IMR-90 (cell line): ENCODE measurements at regions not wholly inside any gene's neighbourhood (a gene's known extent, or its start where the extent isn't known, plus 50 kb on each side); places are given as distances from the start of the nearest gene placed in this dataset.

Experiments
- ATAC-seq: fragments of 200-7000 bp; cut with Tn5 transposase; 2 replicates; pipeline ENCODE4 v1.9.1; 2020; ENCODE audit warnings: low read depth, mild to moderate bottlenecking, moderate library complexity
- BruUV-seq: library from RNA; stranded (reverse); fragments of 400-500 nt; replicated peaks from 2 replicates; lab custom pipeline; 2021; lab: Mats Ljungman, UMichigan
- CTCF ChIA-PET: fragments of 300-600 bp; formaldehyde crosslinking; extraction: SDS; loops from one replicate; lab custom pipeline; 2021; ENCODE audit warnings: antibody characterized with exemption; lab: Yijun Ruan, JAX
- POLR2A ChIA-PET: fragments of 300-600 bp; sonication (Branson Sonifier 250); formaldehyde crosslinking; loops from one replicate; lab custom pipeline; 2022; ENCODE audit warnings: antibody characterized with exemption; ENCODE audit not compliant: unreplicated experiment; lab: Charles Lee
- DNase-seq: peaks from one replicate; pipeline ENCODE4 v3.0.0; 2013
- H2AFZ ChIP-seq: replicated peaks from 2 replicates; pipeline ENCODE3; 2013; ENCODE audit warnings: low read length, mild to moderate bottlenecking; ENCODE audit not compliant: poor library complexity
- H2AK5ac ChIP-seq: 2 replicates; pipeline ENCODE4 v1.6.1; 2013; ENCODE audit warnings: low read depth, low read length, inconsistent platforms
- H2AK9ac ChIP-seq: replicated peaks from 2 replicates; pipeline ENCODE3; 2013; ENCODE audit warnings: mild to moderate bottlenecking, low read depth, low read length, moderate library complexity; ENCODE audit not compliant: poor library complexity
- H2BK120ac ChIP-seq: 2 replicates; pipeline ENCODE4 v1.6.1; 2013; ENCODE audit warnings: low read depth, low read length, inconsistent platforms
- H2BK15ac ChIP-seq: 3 replicates; pipeline ENCODE4 v1.6.1; 2013; ENCODE audit warnings: low read depth, low read length, inconsistent platforms
- H2BK20ac ChIP-seq: 2 replicates; pipeline ENCODE4 v1.6.1; 2013; ENCODE audit warnings: low read depth, mild to moderate bottlenecking, inconsistent platforms, low read length, moderate library complexity
- H2BK5ac ChIP-seq: 2 replicates; pipeline ENCODE4 v1.6.1; 2013; ENCODE audit warnings: mild to moderate bottlenecking, low read depth, low read length, inconsistent platforms; ENCODE audit not compliant: poor library complexity, severe bottlenecking
- H3K14ac ChIP-seq: replicated peaks from 2 replicates; pipeline ENCODE4 v1.6.1; 2013; ENCODE audit warnings: low read depth, low read length, inconsistent platforms
- H3K18ac ChIP-seq: 2 replicates; pipeline ENCODE4 v1.6.1; 2013; ENCODE audit warnings: low read depth, low read length, control low read depth
- H3K23ac ChIP-seq: 2 replicates; pipeline ENCODE4 v1.6.1; 2013; ENCODE audit warnings: low read depth, low read length, inconsistent platforms
- H3K27ac ChIP-seq: 2 replicates; pipeline ENCODE4 v1.5.1; 2013; ENCODE audit warnings: mild to moderate bottlenecking, control low read depth, low read length; ENCODE audit not compliant: insufficient read depth
- H3K27me3 ChIP-seq: 2 replicates; pipeline ENCODE4 v1.6.1; 2013; ENCODE audit warnings: low read length; ENCODE audit not compliant: control insufficient read depth, insufficient read depth
- H3K36me3 ChIP-seq: 2 replicates; pipeline ENCODE4 v1.6.1; 2013; ENCODE audit warnings: low read length, mixed read lengths; ENCODE audit not compliant: control insufficient read depth, insufficient read depth
- H3K4ac ChIP-seq: 2 replicates; pipeline ENCODE4 v1.6.1; 2013; ENCODE audit warnings: low read depth, low read length, inconsistent platforms
- H3K4me1 ChIP-seq: 2 replicates; pipeline ENCODE4 v1.6.1; 2013; ENCODE audit warnings: low read length, mixed read lengths; ENCODE audit not compliant: control insufficient read depth, insufficient read depth
- H3K4me2 ChIP-seq: 2 replicates; pipeline ENCODE4 v1.6.1; 2013; ENCODE audit warnings: low read depth, mild to moderate bottlenecking, control low read depth, low read length, moderate library complexity
- H3K4me3 ChIP-seq: 2 replicates; pipeline ENCODE4 v1.5.1; 2013; ENCODE audit warnings: low read depth, mild to moderate bottlenecking, control low read depth, low read length, moderate library complexity; ENCODE audit not compliant: insufficient read depth
- H3K56ac ChIP-seq: 2 replicates; pipeline ENCODE4 v1.6.1; 2013; ENCODE audit warnings: low read length, inconsistent platforms; ENCODE audit not compliant: insufficient read depth; ENCODE audit errors: extremely low read depth
- H3K79me1 ChIP-seq, 2 experiments: 2 replicates each; pipeline ENCODE4 v1.6.1; 2013; ENCODE audit warnings: low read length in 2 of 2, inconsistent platforms in 1 of 2, low read depth in 1 of 2
- H3K9ac ChIP-seq: 2 replicates; pipeline ENCODE4 v1.6.1; 2013; ENCODE audit warnings: low read depth, low read length, control low read depth
- H3K9me1 ChIP-seq: 2 replicates; pipeline ENCODE4 v1.6.1; 2013; ENCODE audit warnings: low read length, inconsistent platforms; ENCODE audit not compliant: insufficient read depth
- H3K9me3 ChIP-seq: 2 replicates; pipeline ENCODE4 v1.6.1; 2013; ENCODE audit warnings: low read length; ENCODE audit not compliant: control insufficient read depth, insufficient read depth
- H4K20me1 ChIP-seq: 2 replicates; pipeline ENCODE4 v1.6.1; 2013; ENCODE audit warnings: low read length, inconsistent platforms; ENCODE audit not compliant: insufficient read depth
- H4K5ac ChIP-seq: 2 replicates; pipeline ENCODE4 v1.6.1; 2013; ENCODE audit warnings: mild to moderate bottlenecking, low read depth, low read length, control low read depth
- H4K8ac ChIP-seq, 2 experiments: 2 replicates each; pipeline ENCODE4 v1.6.1; 2013; ENCODE audit warnings: low read depth in 2 of 2, low read length in 2 of 2, control low read depth in 1 of 2, inconsistent platforms in 1 of 2
- H4K91ac ChIP-seq: 2 replicates; pipeline ENCODE4 v1.6.1; 2013; ENCODE audit warnings: low read depth, low read length, inconsistent platforms; ENCODE audit not compliant: insufficient read depth
- BHLHE40 ChIP-seq: fragments of 150-350 bp; IDR thresholded peaks from 2 replicates; pipeline ENCODE4 v1.6.1; 2016; ENCODE audit warnings: mild to moderate bottlenecking, low read depth, low read length
- CEBPB ChIP-seq: IDR thresholded peaks from 2 replicates; pipeline ENCODE4 v1.6.1; 2012; ENCODE audit warnings: low read depth, low read length, improper control_type of control experiment
- CHD1 ChIP-seq: IDR thresholded peaks from 2 replicates; pipeline ENCODE4 v1.6.1; 2012; ENCODE audit warnings: low read depth, low read length, improper control_type of control experiment
- CTCF ChIP-seq: conservative IDR thresholded peaks from 2 replicates; pipeline ENCODE4 v1.5.1; 2012; ENCODE audit warnings: mild to moderate bottlenecking, low read depth, low read length, improper control_type of control experiment
- ELK1 ChIP-seq: fragments of 150-350 bp; IDR thresholded peaks from 2 replicates; pipeline ENCODE4 v1.6.1; 2016; ENCODE audit warnings: low read depth, mild to moderate bottlenecking, low read length, moderate library complexity, borderline replicate concordance
- FOS ChIP-seq: fragments of 150-350 bp; IDR thresholded peaks from 2 replicates; pipeline ENCODE4 v1.6.1; 2016; ENCODE audit warnings: low read depth, low read length
- MAFK ChIP-seq: IDR thresholded peaks from 2 replicates; pipeline ENCODE4 v1.6.1; 2012; ENCODE audit warnings: low read depth, low read length, improper control_type of control experiment
- MAZ ChIP-seq: IDR thresholded peaks from 2 replicates; pipeline ENCODE4 v1.6.1; 2012; ENCODE audit warnings: low read depth, mild to moderate bottlenecking, low read length, improper control_type of control experiment, moderate library complexity, borderline replicate concordance
- MXI1 ChIP-seq: IDR thresholded peaks from 2 replicates; pipeline ENCODE4 v1.6.1; 2012; ENCODE audit warnings: low read depth, mild to moderate bottlenecking, low read length, moderate library complexity, borderline replicate concordance
- NFE2L2 ChIP-seq: fragments of 150-350 bp; IDR thresholded peaks from 2 replicates; pipeline ENCODE4 v1.6.1; 2016; ENCODE audit warnings: low read depth, mild to moderate bottlenecking, low read length
- POLR2A ChIP-seq: IDR thresholded peaks from 2 replicates; pipeline ENCODE4 v1.6.1; 2012; ENCODE audit warnings: mild to moderate bottlenecking, low read depth, low read length
- RAD21 ChIP-seq: IDR thresholded peaks from 2 replicates; pipeline ENCODE4 v1.6.1; 2012; ENCODE audit warnings: low read length, improper control_type of control experiment
- RCOR1 ChIP-seq: IDR thresholded peaks from 2 replicates; pipeline ENCODE4 v1.6.1; 2012; ENCODE audit warnings: mild to moderate bottlenecking, low read length, improper control_type of control experiment; ENCODE audit not compliant: insufficient replicate concordance
- SMC3 ChIP-seq: fragments of 150-350 bp; IDR thresholded peaks from 2 replicates; pipeline ENCODE4 v1.6.1; 2016; ENCODE audit warnings: low read depth, mild to moderate bottlenecking, antibody characterized with exemption, low read length, moderate library complexity
- USF2 ChIP-seq: fragments of 150-350 bp; IDR thresholded peaks from 2 replicates; pipeline ENCODE4 v1.6.1; 2017; ENCODE audit warnings: mild to moderate bottlenecking, antibody characterized with exemption, low read length, low read depth
- WGBS, 2 experiments: methylation state at CpG; one replicate each; pipeline versions ENCODE4 v1.1.5 to v1.1.7; 2013; ENCODE audit warnings: missing lambda C conversion rate in 2 of 2; ENCODE audit not compliant: insufficient read length in 1 of 2; ENCODE audit errors: extremely low coverage in 2 of 2; 5-methylcytosine and 5-hydroxymethylcytosine counted together
- dilution Hi-C: fragments of 300-500 bp; cut with HindIII; formaldehyde crosslinking; loops from one replicate; pipeline ENCODE4 v1.14.3; 2018; ENCODE audit warnings: low sequenced_read_pairs; ENCODE audit not compliant: unreplicated experiment
- in situ Hi-C: fragments of 300-500 bp; cut with MboI; formaldehyde crosslinking; loops from 3 replicates; pipeline ENCODE4 v1.14.3; 2019; ENCODE audit warnings: low sequenced_read_pairs, inconsistent platforms, mixed read lengths
- intact Hi-C: fragments of 100-400 bp; cut with micrococcal nuclease; formaldehyde crosslinking; loops from 2 replicates; pipeline ENCODE4 v1.10.0; 2022

- no TSS peak for BruUV-seq
- ChIA-PET CTCF (interaction anchor here (0.7 kb wide), 1 partner anchor 373 kb away, joined by 3 read pairs; no protein-coding TSS in a partner anchor), POLR2A (no interaction called here)
- dilution Hi-C loops, result no loop called here
- no peak overlapping the region for H2BK5ac ChIP-seq
- no peaks in the 10 kb centered on the region for H4K20me1 ChIP-seq
- no peak overlapping the region for H2BK20ac ChIP-seq
- H3K9me3 ChIP-seq, result no peaks in the 10 kb centered on the region
- in situ Hi-C loops, result no loop called here
- TF ChIP-seq MAZ (no peak), CTCF (no peak), RCOR1 (no peak), MXI1 (no peak), BHLHE40 (no peak), SMC3 (no peak), POLR2A (no peak), CEBPB (no peak), CHD1 (no peak), USF2 (no peak), NFE2L2 (no peak), MAFK (no peak), RAD21 (no peak), ELK1 (no peak), FOS (no peak)
- DNase-seq, result no peak
- no peak overlapping the region for H2AK9ac ChIP-seq
- ATAC-seq, result no peak
- H3K56ac ChIP-seq, result no peak overlapping the region
- intact Hi-C loops, result no loop called here
- no peak overlapping the region for H3K23ac ChIP-seq
- no peaks in the 10 kb centered on the region for H3K79me1 ChIP-seq
- no peaks in the 10 kb centered on the region for H3K27me3 ChIP-seq
- H4K5ac ChIP-seq, result no peak overlapping the region
- H3K36me3 ChIP-seq, result no peaks in the 10 kb centered on the region
- H2BK120ac ChIP-seq, result no peak overlapping the region
- H3K27ac ChIP-seq, result no peak overlapping the region
- no peak overlapping the region for H3K4ac ChIP-seq
- H4K8ac ChIP-seq, result no peak overlapping the region
- H3K18ac ChIP-seq, result no peak overlapping the region
- no peak overlapping the region for H2BK15ac ChIP-seq
- H4K91ac ChIP-seq, result no peak overlapping the region
- H2AFZ ChIP-seq, result no peak overlapping the region
- H3K14ac ChIP-seq, result no peak overlapping the region
- no CpG with 5 or more reads among the region's 5 CpGs for WGBS, 2 experiments
- no peak overlapping the region for H2AK5ac ChIP-seq
- H3K4me3 ChIP-seq, result no peak overlapping the region
- H3K4me1 ChIP-seq, result no peaks in the 10 kb centered on the region
- no peak overlapping the region for H3K9ac ChIP-seq
- no peaks in the 10 kb centered on the region for H3K9me1 ChIP-seq
- no peak overlapping the region for H3K4me2 ChIP-seq
Measured at GRCh38 chr15:95538693-95539092, 791.8 kb upstream of the NR2F2 start.
